ENCODE measurements at regions not wholly inside any gene's neighbourhood (a gene's known extent, or its start where the extent isn't known, plus 50 kb on each side); places are given as distances from the start of the nearest gene placed in this dataset.

GRCh38 chr1:30190511-30191153 is 532.8 kb downstream of the MATN1 start:
- BruUV-seq (replicated peaks): no TSS peak
- TF ChIP-seq ZNF687 (CRISPR knock-in tag; IDR thresholded peaks at IDR 0.05): no peak
- no peak for TF ChIP-seq ZNF205 (CRISPR knock-in tag; IDR thresholded peaks at IDR 0.05)
- no peak for TF ChIP-seq ZNF773 (CRISPR knock-in tag; IDR thresholded peaks at IDR 0.05; ENCODE audit: borderline replicate concordance)
- TF ChIP-seq, protein P1, sequence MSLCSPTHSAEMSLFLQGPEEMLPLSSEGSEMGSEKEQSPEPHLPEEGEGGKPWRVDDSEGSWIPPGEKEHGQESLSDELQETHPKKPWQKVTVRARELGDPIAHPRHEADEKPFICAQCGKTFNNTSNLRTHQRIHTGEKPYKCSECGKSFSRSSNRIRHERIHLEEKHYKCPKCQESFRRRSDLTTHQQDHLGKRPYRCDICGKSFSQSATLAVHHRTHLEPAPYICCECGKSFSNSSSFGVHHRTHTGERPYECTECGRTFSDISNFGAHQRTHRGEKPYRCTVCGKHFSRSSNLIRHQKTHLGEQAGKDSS (CRISPR knock-in tag; IDR thresholded peaks at IDR 0.05; ENCODE audit: borderline replicate concordance, low read depth): no peak
- no peak for TF ChIP-seq XRCC5 (optimal IDR thresholded peaks at IDR 0.05; ENCODE audit: low read length)
- TF ChIP-seq ATF6 (CRISPR knock-in tag; conservative IDR thresholded peaks at IDR 0.05): no peak
- TF ChIP-seq, protein P2, sequence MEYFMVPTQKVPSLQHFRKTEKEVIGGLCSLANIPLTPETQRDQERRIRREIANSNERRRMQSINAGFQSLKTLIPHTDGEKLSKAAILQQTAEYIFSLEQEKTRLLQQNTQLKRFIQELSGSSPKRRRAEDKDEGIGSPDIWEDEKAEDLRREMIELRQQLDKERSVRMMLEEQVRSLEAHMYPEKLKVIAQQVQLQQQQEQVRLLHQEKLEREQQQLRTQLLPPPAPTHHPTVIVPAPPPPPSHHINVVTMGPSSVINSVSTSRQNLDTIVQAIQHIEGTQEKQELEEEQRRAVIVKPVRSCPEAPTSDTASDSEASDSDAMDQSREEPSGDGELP (IDR thresholded peaks at IDR 0.05; ENCODE audit: borderline replicate concordance, low read depth): no peak
- no peak for TF ChIP-seq HNRNPK (IDR thresholded peaks at IDR 0.05; ENCODE audit: low read depth, low read length, poor library complexity, severe bottlenecking)
- TF ChIP-seq ADNP (CRISPR knock-in tag; IDR thresholded peaks at IDR 0.05): no peak
- no peak for TF ChIP-seq ATM (IDR thresholded peaks at IDR 0.05; ENCODE audit: borderline replicate concordance)
- no peak for TF ChIP-seq SAFB2 (CRISPR knock-in tag; IDR thresholded peaks at IDR 0.05; ENCODE audit: borderline replicate concordance, low read depth)
- Histone ChIP-seq H3K79me2 (ENCODE audit: insufficient read depth, low read length) (no peaks in the 10 kb centered on the region), H3K4me2 (ENCODE audit: low read depth, low read length) (no peak overlapping the region), H4K20me1 (ENCODE audit: insufficient read depth, low read length) (no peaks in the 10 kb centered on the region), H2AFZ (ENCODE audit: low read length) (no peak overlapping the region), H3K27ac (ENCODE audit: extremely low read length, insufficient read depth, low read length) (no peak overlapping the region), H3K36me3 (replicated peaks in 1 of 2; ENCODE audit: control insufficient read depth in 1 of 2, insufficient read depth in 2 of 2, low read length in 2 of 2) (no peaks in the 10 kb centered on the region), H3K27me3 (ENCODE audit: control insufficient read depth in 1 of 2, insufficient read depth in 2 of 2, low read length in 2 of 2) (no peaks in the 10 kb centered on the region), H3K4me3 (replicated peaks in 1 of 3; ENCODE audit: insufficient read depth in 1 of 3, low read depth in 2 of 3, low read length in 3 of 3) (no peak overlapping the region), H3K9me3 (ENCODE audit: low read length) (no peaks in the 10 kb centered on the region), H3K9ac (ENCODE audit: insufficient read depth, low read depth, low read length) (no peak overlapping the region), H3K4me1 (ENCODE audit: insufficient read depth, low read length) (0 out of 2 replicates have a peak, but pooled peaks cover 7% of the 10 kb centered on the region)
- 12% methylated on average over 8 of the region's 9 CpGs for whole genome bisulfite sequencing (ENCODE audit: low lambda C conversion rate)
- ChIA-PET POLR2A (no interaction called here), CTCF (ENCODE audit: low intra/inter-chr PET ratio, low total read pairs) (no interaction called here)
- intact Hi-C loops (cut with micrococcal nuclease; ENCODE audit: unreplicated experiment) (no loop called here), in situ Hi-C loops (cut with HindIII; ENCODE audit: extremely low pct_ligation_motif_present, low pct_unique_long_range_greater_than_20kb) (no loop called here)
- FAIRE-seq (no peak), ATAC-seq (no peak), DNase-seq (ENCODE audit: low spot score) (no peak)
